GM21529 (cell line): ENCODE measurements at regions not wholly inside any gene's neighbourhood (a gene's known extent, or its start where the extent isn't known, plus 50 kb on each side); places are given as distances from the start of the nearest gene placed in this dataset.
"Not testable (repeated sequence)": the region's sequence is repeated elsewhere in the genome, so short reads cannot be mapped to it uniquely, and the experiment has no call there.

ENCODE experiments used
- ATAC-seq: cut with Tn5 transposase; IDR thresholded peaks from one replicate; pipeline ENCODE4 v1.9.1; 2021; ENCODE audit not compliant: unreplicated experiment

- ATAC-seq, result no peak
Observed at GRCh38 chr3:153640689-153641665, 479.0 kb downstream of the RAP2B start.

GRCh38 chr3:153642576-153642975 lies 478.6 kb upstream of the ARHGEF26 start:
- ATAC-seq, result not testable (repeated sequence)

- ATAC-seq, result not testable (repeated sequence)
Observed at GRCh38 chr3:153643471-153643870, 477.7 kb upstream of the ARHGEF26 start.

- ATAC-seq, result no peak
Observed at GRCh38 chr3:153649286-153649839, 471.8 kb upstream of the ARHGEF26 start.

GRCh38 chr3:153652076-153652475 lies 469.1 kb upstream of the ARHGEF26 start:
- no peak for ATAC-seq

GRCh38 chr3:153657046-153657445 lies 464.1 kb upstream of the ARHGEF26 start:
- ATAC-seq, result no peak

- ATAC-seq, result no peak
Observed at GRCh38 chr3:153657461-153657860, 463.7 kb upstream of the ARHGEF26 start.

GRCh38 chr3:153658136-153658535 lies 463.1 kb upstream of the ARHGEF26 start:
- ATAC-seq, result no peak

GRCh38 chr3:153666991-153667740 lies 454.0 kb upstream of the ARHGEF26 start:
- no peak for ATAC-seq

GRCh38 chr3:153669527-153669926 lies 451.7 kb upstream of the ARHGEF26 start:
- ATAC-seq, result no peak

- no peak for ATAC-seq
Observed at GRCh38 chr3:153670577-153670976, 450.6 kb upstream of the ARHGEF26 start.

GRCh38 chr3:153673853-153674252 lies 447.3 kb upstream of the ARHGEF26 start:
- no peak for ATAC-seq

- ATAC-seq, result no peak
Observed at GRCh38 chr3:153679714-153680113, 441.5 kb upstream of the ARHGEF26 start.

- no peak for ATAC-seq
Observed at GRCh38 chr3:153680526-153680925, 440.7 kb upstream of the ARHGEF26 start.

- no peak for ATAC-seq
Observed at GRCh38 chr3:153681057-153681456, 440.1 kb upstream of the ARHGEF26 start.

- ATAC-seq, result no peak
Observed at GRCh38 chr3:153688301-153689120, 432.7 kb upstream of the ARHGEF26 start.

- no peak for ATAC-seq
Observed at GRCh38 chr3:153693207-153693606, 428.0 kb upstream of the ARHGEF26 start.

- ATAC-seq, result no peak
Observed at GRCh38 chr3:153702106-153702505, 419.1 kb upstream of the ARHGEF26 start.

- ATAC-seq, result no peak
Observed at GRCh38 chr3:153704115-153704514, 417.1 kb upstream of the ARHGEF26 start.

- ATAC-seq, result no peak
Observed at GRCh38 chr3:153706706-153707105, 414.5 kb upstream of the ARHGEF26 start.

- ATAC-seq, result no peak
Observed at GRCh38 chr3:153714016-153714415, 407.2 kb upstream of the ARHGEF26 start.
